Ishikawa (cell line): ENCODE measurements at regions not wholly inside any gene's neighbourhood (a gene's known extent, or its start where the extent isn't known, plus 50 kb on each side); places are given as distances from the start of the nearest gene placed in this dataset.

Source experiments
- CEBPB ChIP-seq: IDR thresholded peaks from 2 replicates; pipeline ENCODE4 v1.6.1; 2012
- CREB1 ChIP-seq: IDR thresholded peaks from 2 replicates; pipeline ENCODE4 v1.6.1; 2012; ENCODE audit warnings: low read depth
- EGR1 ChIP-seq: IDR thresholded peaks from 2 replicates; pipeline ENCODE4 v1.6.1; 2012
- EP300 ChIP-seq: IDR thresholded peaks from 2 replicates; pipeline ENCODE4 v1.6.1; 2012; ENCODE audit warnings: borderline replicate concordance
- FOXM1 ChIP-seq: IDR thresholded peaks from 2 replicates; pipeline ENCODE4 v1.6.1; 2012; ENCODE audit warnings: low read depth, borderline replicate concordance
- MAX ChIP-seq: IDR thresholded peaks from 2 replicates; pipeline ENCODE4 v1.6.1; 2012
- NFIC ChIP-seq: IDR thresholded peaks from 2 replicates; pipeline ENCODE4 v1.6.1; 2012
- RAD21 ChIP-seq: IDR thresholded peaks from 2 replicates; pipeline ENCODE4 v1.6.1; 2012; ENCODE audit warnings: low read depth
- REST ChIP-seq: IDR thresholded peaks from 2 replicates; pipeline ENCODE4 v1.6.1; 2012; ENCODE audit warnings: low read depth, mild to moderate bottlenecking
- TAF1 ChIP-seq: IDR thresholded peaks from 2 replicates; pipeline ENCODE4 v1.6.1; 2012; ENCODE audit warnings: low read depth, mild to moderate bottlenecking
- TCF12 ChIP-seq: IDR thresholded peaks from 2 replicates; pipeline ENCODE4 v1.6.1; 2012; ENCODE audit warnings: low read depth
- TEAD4 ChIP-seq: IDR thresholded peaks from 2 replicates; pipeline ENCODE4 v1.6.1; 2012
- USF1 ChIP-seq: IDR thresholded peaks from 2 replicates; pipeline ENCODE4 v1.6.1; 2012
- YY1 ChIP-seq: IDR thresholded peaks from 2 replicates; pipeline ENCODE4 v1.6.1; 2012; ENCODE audit warnings: low read depth
- ZBTB7A ChIP-seq: IDR thresholded peaks from 2 replicates; pipeline ENCODE4 v1.6.1; 2012; ENCODE audit warnings: low read depth

- TF ChIP-seq USF1 = no peak
- no peak for TF ChIP-seq EP300
- TF ChIP-seq TAF1 = no peak
- TF ChIP-seq REST = no peak
- TF ChIP-seq RAD21 = no peak
- no peak for TF ChIP-seq TCF12
- TF ChIP-seq TEAD4 = no peak
- no peak for TF ChIP-seq YY1
- no peak for TF ChIP-seq CEBPB
Measured at GRCh38 chr13:80096383-80096782, 244.5 kb downstream of the SPRY2 start.

- no peak for TF ChIP-seq FOXM1
- no peak for TF ChIP-seq EP300
- TF ChIP-seq YY1 = no peak
- no peak for TF ChIP-seq CREB1
- no peak for TF ChIP-seq MAX
- TF ChIP-seq RAD21 = no peak
- TF ChIP-seq NFIC = no peak
- no peak for TF ChIP-seq CEBPB
- TF ChIP-seq USF1 = no peak
- no peak for TF ChIP-seq ZBTB7A
- TF ChIP-seq TCF12 = no peak
- no peak for TF ChIP-seq EGR1
Measured at GRCh38 chr13:80094526-80094925, 246.4 kb downstream of the SPRY2 start.

GRCh38 chr13:80093888-80094287 is 247.0 kb downstream of the SPRY2 start:
- TF ChIP-seq REST (no peak), RAD21 (no peak), YY1 (no peak), EGR1 (no peak), NFIC (no peak), EP300 (no peak)

GRCh38 chr13:80086304-80086721 is 254.6 kb downstream of the SPRY2 start:
- TF ChIP-seq MAX = no peak
- no peak for TF ChIP-seq FOXM1
- TF ChIP-seq TEAD4 = no peak
- no peak for TF ChIP-seq TAF1
- no peak for TF ChIP-seq CREB1
- no peak for TF ChIP-seq RAD21
- no peak for TF ChIP-seq ZBTB7A
- TF ChIP-seq USF1 = no peak
- TF ChIP-seq EGR1 = no peak
- no peak for TF ChIP-seq YY1
- no peak for TF ChIP-seq NFIC
- TF ChIP-seq CEBPB = no peak
- TF ChIP-seq REST = no peak
- no peak for TF ChIP-seq TCF12
- no peak for TF ChIP-seq EP300
